B cell (primary cell): ENCODE measurements at regions not wholly inside any gene's neighbourhood (a gene's known extent, or its start where the extent isn't known, plus 50 kb on each side); places are given as distances from the start of the nearest gene placed in this dataset.

Source experiments
- ATAC-seq: fragments of 200-7000 bp; cut with Tn5 transposase; one replicate; pipeline ENCODE4 v1.10.0; 2021; ENCODE audit warnings: low read depth, mild to moderate bottlenecking, moderate number of reproducible peaks, moderate library complexity
- CTCF ChIA-PET: fragments of 350-600 bp; sonication (Branson Sonifier 250); formaldehyde crosslinking; loops from one replicate; lab custom pipeline; 2021; ENCODE audit warnings: antibody characterized with exemption, inconsistent platforms; lab: Charles Lee
- POLR2A ChIA-PET: fragments of 350-600 bp; sonication (Branson Sonifier 250); formaldehyde crosslinking; loops from one replicate; lab custom pipeline; 2021; ENCODE audit warnings: antibody characterized with exemption; lab: Charles Lee
- DNase-seq: peaks from one replicate; pipeline ENCODE4 v3.0.0; 2013
- H2AFZ ChIP-seq: 2 replicates; pipeline ENCODE4 v1.6.1; 2012; ENCODE audit warnings: mild to moderate bottlenecking, low read depth, low read length; ENCODE audit not compliant: insufficient read depth, poor library complexity, severe bottlenecking
- H3K27ac ChIP-seq, 2 donors: 1 replicate in 1 of 2; 2 replicates in 1 of 2; pipeline ENCODE4 v1.5.1; 2012 to 2013; ENCODE audit warnings: low read length in 2 of 2, mild to moderate bottlenecking in 2 of 2, moderate library complexity in 1 of 2
- H3K27me3 ChIP-seq, 4 experiments: fragments of 200-600 bp in 1 of 4; sonication (generic) in 1 of 4; replicated peaks in 1 of 4; 1 replicate in 2 of 4; 2 replicates in 2 of 4; pipeline versions ENCODE4 v1.6.1 to v1.7.0; 2013 to 2016; ENCODE audit warnings: low read length in 3 of 4, mild to moderate bottlenecking in 2 of 4, mixed read lengths in 1 of 4, moderate library complexity in 1 of 4; ENCODE audit not compliant: insufficient read depth in 4 of 4, control insufficient read depth in 3 of 4; ENCODE audit errors: control extremely low read depth in 1 of 4
- H3K36me3 ChIP-seq, 2 experiments: replicated peaks in 1 of 2; 1 replicate in 1 of 2; 2 replicates in 1 of 2; pipeline versions ENCODE4 v1.6.1 to v1.7.1; 2013; ENCODE audit warnings: low read length in 1 of 2; ENCODE audit not compliant: insufficient read depth in 2 of 2, control insufficient read depth in 1 of 2; ENCODE audit errors: control extremely low read depth in 1 of 2, extremely low read depth in 1 of 2
- H3K4me1 ChIP-seq, 2 donors: fragments of 200-600 bp in 1 of 2; sonication (generic) in 1 of 2; 1 replicate in 1 of 2; 2 replicates in 1 of 2; pipeline versions ENCODE4 v1.5.1 to v1.6.1; 2013 to 2017; ENCODE audit warnings: low read length in 2 of 2; ENCODE audit not compliant: control insufficient read depth in 2 of 2, insufficient read depth in 2 of 2
- H3K4me2 ChIP-seq: replicated peaks from 2 replicates; pipeline ENCODE3; 2012; ENCODE audit warnings: mild to moderate bottlenecking, low read depth, low read length; ENCODE audit not compliant: poor library complexity, severe bottlenecking
- H3K4me3 ChIP-seq, 5 experiments: fragments of 200-600 bp in 1 of 5; sonication (generic) in 1 of 5; 1 replicate in 3 of 5; 2 replicates in 2 of 5; pipeline versions ENCODE4 v1.5.1 to v1.7.0; 2011 to 2016; ENCODE audit warnings: low read length in 4 of 5, mild to moderate bottlenecking in 4 of 5, low read depth in 2 of 5, control low read depth in 1 of 5, moderate library complexity in 1 of 5; ENCODE audit not compliant: insufficient read depth in 1 of 5; ENCODE audit errors: control extremely low read depth in 1 of 5, extremely low read depth in 1 of 5
- H3K79me2 ChIP-seq: fragments of 200-600 bp; sonication (generic); one replicate; pipeline ENCODE4 v1.6.0; 2016; ENCODE audit warnings: low read length; ENCODE audit not compliant: control insufficient read depth, insufficient read depth
- H3K9ac ChIP-seq: fragments of 200-600 bp; sonication (generic); 2 replicates; pipeline ENCODE4 v1.6.1; 2017; ENCODE audit warnings: mild to moderate bottlenecking, low read length, moderate library complexity
- H3K9me3 ChIP-seq, 3 donors: one replicate each; pipeline versions ENCODE4 v1.6.1 to v1.7.1; 2013; ENCODE audit warnings: low read length in 2 of 3; ENCODE audit not compliant: control insufficient read depth in 2 of 3, insufficient read depth in 1 of 3; ENCODE audit errors: control extremely low read depth in 1 of 3
- H4K20me1 ChIP-seq: 2 replicates; pipeline ENCODE4 v1.6.0; 2012; ENCODE audit warnings: mild to moderate bottlenecking, low read length; ENCODE audit not compliant: insufficient read depth, control insufficient read depth, poor library complexity, severe bottlenecking
- H3K27ac Mint-ChIP-seq: one replicate; pipeline ENCODE4 v1.8.0; 2021; ENCODE audit warnings: mixed read lengths
- H3K27me3 Mint-ChIP-seq: one replicate; pipeline ENCODE4 v1.8.0; 2021; ENCODE audit warnings: mixed read lengths
- H3K4me1 Mint-ChIP-seq: one replicate; pipeline ENCODE4 v1.8.0; 2021; ENCODE audit warnings: mixed read lengths
- H3K4me3 Mint-ChIP-seq: one replicate; pipeline ENCODE4 v1.8.0; 2021; ENCODE audit warnings: mixed read lengths
- H3K9me3 Mint-ChIP-seq: one replicate; pipeline ENCODE4 v1.8.0; 2022; ENCODE audit warnings: mixed read lengths; ENCODE audit not compliant: insufficient read depth
- CTCF ChIP-seq: fragments of 200-600 bp; IDR thresholded peaks from one replicate; pipeline ENCODE4 v1.8.0; 2022; ENCODE audit warnings: antibody characterized with exemption, mild to moderate bottlenecking
- EZH2 ChIP-seq: IDR thresholded peaks from 2 replicates; pipeline ENCODE4 v1.6.1; 2012; ENCODE audit warnings: borderline replicate concordance, low read depth, mild to moderate bottlenecking, moderate library complexity, low read length; ENCODE audit not compliant: insufficient read depth, poor library complexity, severe bottlenecking
- WGBS: methylation state at CpG from one replicate; pipeline ENCODE4 v1.1.5; 2013; ENCODE audit warnings: missing lambda C conversion rate; ENCODE audit not compliant: insufficient coverage; 5-methylcytosine and 5-hydroxymethylcytosine counted together
- intact Hi-C: fragments of 100-400 bp; cut with micrococcal nuclease; formaldehyde crosslinking; loops from one replicate; pipeline ENCODE4 v1.10.0; 2022

GRCh38 chr13:90270226-90270625 lies 1077.3 kb upstream of the MIR17HG start:
- H3K27ac ChIP-seq, result no peak overlapping the region
- H3K27me3 Mint-ChIP-seq, result no peaks in the 10 kb centered on the region
- H3K36me3 ChIP-seq, result no peaks in the 10 kb centered on the region
- H2AFZ ChIP-seq, result no peak overlapping the region
- TF ChIP-seq CTCF (no peak), EZH2 (no peak)
- no peak overlapping the region for H3K4me2 ChIP-seq
- H3K27ac Mint-ChIP-seq, result no peak overlapping the region
- WGBS, result 93% methylated on average over 1 of the region's 2 CpGs
- no peaks in the 10 kb centered on the region for H3K27me3 ChIP-seq
- H3K4me3 Mint-ChIP-seq, result no peak overlapping the region
- H4K20me1 ChIP-seq, result no peaks in the 10 kb centered on the region
- H3K9me3 ChIP-seq, result peaks cover 0 to 5% (median 3%) of the 10 kb centered on the region in 3 donors
- ATAC-seq (no peak), DNase-seq (no peak)
- no peaks in the 10 kb centered on the region for H3K79me2 ChIP-seq
- no peaks in the 10 kb centered on the region for H3K4me1 Mint-ChIP-seq
- ChIA-PET CTCF (no interaction called here), POLR2A (no interaction called here)
- intact Hi-C loops, result no loop called here
- no peak overlapping the region for H3K4me3 ChIP-seq
- no peak overlapping the region for H3K9ac ChIP-seq
- no peaks in the 10 kb centered on the region for H3K4me1 ChIP-seq
- peaks cover 2% of the 10 kb centered on the region for H3K9me3 Mint-ChIP-seq

- H3K9ac ChIP-seq, result no peak overlapping the region
- no peaks in the 10 kb centered on the region for H3K36me3 ChIP-seq
- WGBS, result no CpG with 5 or more reads among the region's 1 CpG
- H3K4me3 ChIP-seq, result no peak overlapping the region
- no peaks in the 10 kb centered on the region for H4K20me1 ChIP-seq
- H2AFZ ChIP-seq, result no peak overlapping the region
- ATAC-seq (no peak), DNase-seq (no peak)
- intact Hi-C loops, result no loop called here
- no peaks in the 10 kb centered on the region for H3K79me2 ChIP-seq
- H3K4me3 Mint-ChIP-seq, result no peak overlapping the region
- no peak overlapping the region for H3K4me2 ChIP-seq
- no peak overlapping the region for H3K27ac ChIP-seq
- H3K9me3 Mint-ChIP-seq, result peaks cover 4% of the 10 kb centered on the region
- no peaks in the 10 kb centered on the region for H3K27me3 Mint-ChIP-seq
- CTCF ChIA-PET, result no interaction called here
- no peaks in the 10 kb centered on the region for H3K4me1 ChIP-seq
- H3K4me1 Mint-ChIP-seq, result no peaks in the 10 kb centered on the region
- H3K27me3 ChIP-seq, result no peaks in the 10 kb centered on the region
- no peak overlapping the region for H3K27ac Mint-ChIP-seq
- POLR2A ChIA-PET, result no interaction called here
- H3K9me3 ChIP-seq, result peaks cover 0 to 5% (median 3%) of the 10 kb centered on the region in 3 donors
- TF ChIP-seq CTCF (no peak), EZH2 (no peak)
These were observed 1075.1 kb upstream of the MIR17HG start for GRCh38 chr13:90272356-90272755.
